GM12878 (cell line): ENCODE measurements at regions not wholly inside any gene's neighbourhood (a gene's known extent, or its start where the extent isn't known, plus 50 kb on each side); places are given as distances from the start of the nearest gene placed in this dataset.

Source experiments
- ATAC-seq: fragments of 200-7000 bp; cut with Tn5 transposase; 3 replicates; pipeline ENCODE4 v1.9.1; 2020; ENCODE audit warnings: mild to moderate bottlenecking, moderate library complexity
- BruUV-seq: library from RNA; stranded (reverse); fragments of 400-500 nt; replicated peaks from 2 replicates; lab custom pipeline; 2021; lab: Mats Ljungman, UMichigan
- CTCF ChIA-PET: fragments of 300-600 bp; sonication (Branson Sonifier 250); formaldehyde crosslinking; extraction: SDS; loops from one replicate; lab custom pipeline; 2021; ENCODE audit warnings: inconsistent platforms; lab: Yijun Ruan, JAX
- POLR2A ChIA-PET: fragments of 350-600 bp; formaldehyde crosslinking; extraction: SDS; loops from one replicate; lab custom pipeline; 2021; ENCODE audit warnings: inconsistent platforms; lab: Charles Lee
- RAD21 ChIA-PET: fragments of 300-600 bp; sonication (Branson Sonifier 250); formaldehyde crosslinking; loops from one replicate; lab custom pipeline; 2023; ENCODE audit warnings: antibody characterized with exemption; ENCODE audit not compliant: unreplicated experiment; lab: Charles Lee
- SMC1A ChIA-PET: fragments of 300-600 bp; sonication (Branson Sonifier 250); formaldehyde crosslinking; loops from one replicate; lab custom pipeline; 2023; ENCODE audit not compliant: unreplicated experiment, uncharacterized antibody; lab: Charles Lee
- DNase-seq: peaks from one replicate; pipeline ENCODE4 v3.0.0-alpha.2; 2011; ENCODE audit warnings: low read depth, low spot score
- FAIRE-seq: peaks from 3 replicates; lab custom pipeline; 2011; peaks lifted over from hg19 to GRCh38; lab: Jason Lieb, UNC
- H2AFZ ChIP-seq: 2 replicates; pipeline ENCODE4 v1.6.0; 2011; ENCODE audit warnings: low read depth, low read length, control low read depth; ENCODE audit not compliant: control insufficient read depth
- H3K27ac ChIP-seq: 2 replicates; pipeline ENCODE4 v1.5.1; 2011; ENCODE audit warnings: control low read depth; ENCODE audit not compliant: control insufficient read depth, insufficient read depth
- H3K27me3 ChIP-seq, 2 experiments: replicated peaks in 1 of 2; 2 replicates each; pipeline versions ENCODE4 v1.6.0 to v1.6.1; 2011; ENCODE audit warnings: low read length in 1 of 2; ENCODE audit not compliant: control insufficient read depth in 2 of 2, insufficient read depth in 2 of 2
- H3K36me3 ChIP-seq, 2 experiments: 2 replicates each; pipeline ENCODE4 v1.5.1; 2011; ENCODE audit warnings: low read length in 1 of 2; ENCODE audit not compliant: control insufficient read depth in 2 of 2, insufficient read depth in 2 of 2
- H3K4me1 ChIP-seq: 2 replicates; pipeline ENCODE4 v1.6.1; 2011; ENCODE audit warnings: mild to moderate bottlenecking, low read length, moderate library complexity, mixed read lengths; ENCODE audit not compliant: control insufficient read depth, insufficient read depth
- H3K4me2 ChIP-seq: 2 replicates; pipeline ENCODE4 v1.6.0; 2011; ENCODE audit warnings: control low read depth; ENCODE audit not compliant: control insufficient read depth, insufficient read depth
- H3K4me3 ChIP-seq: fragments of 200-600 bp; sonication (generic); 2 replicates; pipeline ENCODE4 v1.5.1; 2016
- H3K79me2 ChIP-seq: 2 replicates; pipeline ENCODE4 v1.6.0; 2011; ENCODE audit warnings: low read length; ENCODE audit not compliant: control insufficient read depth, insufficient read depth
- H3K9ac ChIP-seq: 2 replicates; pipeline ENCODE4 v1.8.0; 2011; ENCODE audit warnings: low read length, control low read depth, mixed read lengths; ENCODE audit not compliant: control insufficient read depth, insufficient read depth
- H3K9me3 ChIP-seq: replicated peaks from 3 replicates; pipeline ENCODE4 v1.5.1; 2011; ENCODE audit warnings: mild to moderate bottlenecking, low read length; ENCODE audit not compliant: control insufficient read depth, insufficient read depth
- H4K20me1 ChIP-seq: 2 replicates; pipeline ENCODE4 v1.6.0; 2011; ENCODE audit not compliant: control insufficient read depth, insufficient read depth
- BHLHE40 ChIP-seq, 2 experiments: fragments of 450-650 bp in 1 of 2; IDR thresholded peaks; 2 replicates each; pipeline ENCODE4 v1.6.1; 2011 to 2017; ENCODE audit warnings: low read depth in 2 of 2, borderline replicate concordance in 1 of 2, improper control_type of control experiment in 1 of 2, low read length in 1 of 2, mild to moderate bottlenecking in 1 of 2
- EED ChIP-seq: sonication (generic); IDR thresholded peaks from 2 replicates; pipeline ENCODE4 v1.6.1; 2016; ENCODE audit warnings: antibody characterized with exemption, low read depth
- EGR1 ChIP-seq, 2 experiments: IDR thresholded peaks; 1 replicate in 1 of 2; 2 replicates in 1 of 2; pipeline ENCODE4 v1.6.1; 2011 to 2012; ENCODE audit warnings: low read depth in 2 of 2, low read length in 2 of 2, borderline replicate concordance in 1 of 2, mild to moderate bottlenecking in 1 of 2, moderate library complexity in 1 of 2
- ETV6 ChIP-seq, 2 experiments: fragments of 450-650 bp in 1 of 2; IDR thresholded peaks in 1 of 2; conservative IDR thresholded peaks in 1 of 2; 2 replicates each; pipeline ENCODE4 v1.6.1; 2014; ENCODE audit warnings: antibody characterized with exemption in 1 of 2, borderline replicate concordance in 1 of 2, low read depth in 1 of 2, mild to moderate bottlenecking in 1 of 2, moderate library complexity in 1 of 2
- FOS ChIP-seq: IDR thresholded peaks from 3 replicates; pipeline ENCODE4 v1.6.1; 2011; ENCODE audit warnings: borderline replicate concordance; ENCODE audit not compliant: insufficient read length; ENCODE audit errors: extremely low read depth
- GABPA ChIP-seq: IDR thresholded peaks from 2 replicates; pipeline ENCODE4 v1.6.1; 2014; ENCODE audit warnings: antibody characterized with exemption, low read depth, mild to moderate bottlenecking, inconsistent platforms
- KLF5 ChIP-seq: fragments of 450-650 bp; IDR thresholded peaks from 2 replicates; pipeline ENCODE4 v1.6.1; 2014; ENCODE audit warnings: mild to moderate bottlenecking; ENCODE audit not compliant: partially characterized antibody
- MYB ChIP-seq: fragments of 150-350 bp; IDR thresholded peaks from 2 replicates; pipeline ENCODE4 v1.6.1; 2014; ENCODE audit warnings: mild to moderate bottlenecking, low read depth, low read length, borderline replicate concordance
- NFYB ChIP-seq: IDR thresholded peaks from 2 replicates; pipeline ENCODE4 v1.6.1; 2011; ENCODE audit warnings: low read depth, mild to moderate bottlenecking, low read length, improper control_type of control experiment, moderate library complexity; ENCODE audit not compliant: insufficient read depth
- POU2F2 ChIP-seq: IDR thresholded peaks from 3 replicates; pipeline ENCODE4 v1.6.1; 2011; ENCODE audit warnings: low read depth, mild to moderate bottlenecking, low read length, borderline replicate concordance
- RUNX3 ChIP-seq: IDR thresholded peaks from 2 replicates; pipeline ENCODE4 v1.6.1; 2012; ENCODE audit warnings: low read length, inconsistent platforms
- SKIL ChIP-seq: fragments of 450-650 bp; IDR thresholded peaks from 2 replicates; pipeline ENCODE4 v1.6.1; 2017; ENCODE audit warnings: mild to moderate bottlenecking, low read depth, inconsistent platforms; ENCODE audit not compliant: poor library complexity, severe bottlenecking
- YY1 ChIP-seq: IDR thresholded peaks from 2 replicates; pipeline ENCODE4 v1.6.1; 2011; ENCODE audit warnings: low read depth, mild to moderate bottlenecking, low read length
- WGBS: methylation state at CpG from one replicate; pipeline ENCODE4 v1.1.6; 2016; ENCODE audit warnings: low lambda C conversion rate; ENCODE audit not compliant: insufficient replicate concordance, insufficient coverage; ENCODE audit errors: missing lambda C conversion rate; 5-methylcytosine and 5-hydroxymethylcytosine counted together
- in situ Hi-C: fragments of 300-500 bp; cut with MboI; formaldehyde crosslinking; loops from 9 replicates; pipeline ENCODE4 v1.14.3; 2018; ENCODE audit warnings: mixed read lengths
- intact Hi-C: fragments of 100-400 bp; cut with micrococcal nuclease; formaldehyde crosslinking; loops from one replicate; pipeline ENCODE4 v1.14.2; 2022; ENCODE audit not compliant: unreplicated experiment

- ChIA-PET POLR2A (no interaction called here), CTCF (no interaction called here)
Measured at GRCh38 chr11:116529271-116529670, 243.5 kb downstream of the BUD13 start.

More at GRCh38 chr11:116529271-116529670, 243.5 kb downstream of the BUD13 start:
- H2AFZ ChIP-seq = no peak overlapping the region
- H3K9me3 ChIP-seq = no peaks in the 10 kb centered on the region
- DNase-seq (no peak), FAIRE-seq (no peak), ATAC-seq (no peak)
- intact Hi-C loops = no loop called here
- in situ Hi-C loops = no loop called here
- no peaks in the 10 kb centered on the region for H3K36me3 ChIP-seq
- TF ChIP-seq EGR1 (IDR thresholded peaks at IDR 0.05; ENCODE audit: borderline replicate concordance in 1 of 2, low read depth in 2 of 2, low read length in 2 of 2) (no peak), BHLHE40 (IDR thresholded peaks at IDR 0.05; ENCODE audit: borderline replicate concordance in 1 of 2, low read depth in 2 of 2, low read length in 1 of 2) (no peak), POU2F2 (no peak), FOS (no peak), KLF5 (no peak), SKIL (no peak), RUNX3 (no peak), YY1 (no peak), EED (no peak), GABPA (no peak), ETV6 (conservative IDR thresholded peaks at IDR 0.05 in 1 of 2, IDR thresholded peaks at IDR 0.05 in 1 of 2; ENCODE audit: borderline replicate concordance in 1 of 2, low read depth in 1 of 2) (no peak), NFYB (no peak), MYB (no peak)
- ChIA-PET RAD21 (no interaction called here), SMC1A (no interaction called here)
- no peaks in the 10 kb centered on the region for H4K20me1 ChIP-seq
- H3K4me1 ChIP-seq = no peaks in the 10 kb centered on the region
- no TSS peak for BruUV-seq
- WGBS = 16% methylated on average over 4 of the region's 4 CpGs
- H3K27ac ChIP-seq = no peak overlapping the region
- H3K27me3 ChIP-seq = peaks cover 9 to 12% of the 10 kb centered on the region in 2 experiments
- H3K9ac ChIP-seq = no peak overlapping the region
- H3K4me3 ChIP-seq = no peak overlapping the region
- H3K79me2 ChIP-seq = no peaks in the 10 kb centered on the region
- no peak overlapping the region for H3K4me2 ChIP-seq
